ENCODE measurements at regions not wholly inside any gene's neighbourhood (a gene's known extent, or its start where the extent isn't known, plus 50 kb on each side); places are given as distances from the start of the nearest gene placed in this dataset.

GRCh38 chr2:234304950-234305349, 191.9 kb downstream of the ARL4C start:
- H3K4me3 ChIP-seq = no peak overlapping the region
- H3K27ac ChIP-seq = no peak overlapping the region
- DNase-seq (ENCODE audit: low spot score) = no peak
- TF ChIP-seq, protein P1, sequence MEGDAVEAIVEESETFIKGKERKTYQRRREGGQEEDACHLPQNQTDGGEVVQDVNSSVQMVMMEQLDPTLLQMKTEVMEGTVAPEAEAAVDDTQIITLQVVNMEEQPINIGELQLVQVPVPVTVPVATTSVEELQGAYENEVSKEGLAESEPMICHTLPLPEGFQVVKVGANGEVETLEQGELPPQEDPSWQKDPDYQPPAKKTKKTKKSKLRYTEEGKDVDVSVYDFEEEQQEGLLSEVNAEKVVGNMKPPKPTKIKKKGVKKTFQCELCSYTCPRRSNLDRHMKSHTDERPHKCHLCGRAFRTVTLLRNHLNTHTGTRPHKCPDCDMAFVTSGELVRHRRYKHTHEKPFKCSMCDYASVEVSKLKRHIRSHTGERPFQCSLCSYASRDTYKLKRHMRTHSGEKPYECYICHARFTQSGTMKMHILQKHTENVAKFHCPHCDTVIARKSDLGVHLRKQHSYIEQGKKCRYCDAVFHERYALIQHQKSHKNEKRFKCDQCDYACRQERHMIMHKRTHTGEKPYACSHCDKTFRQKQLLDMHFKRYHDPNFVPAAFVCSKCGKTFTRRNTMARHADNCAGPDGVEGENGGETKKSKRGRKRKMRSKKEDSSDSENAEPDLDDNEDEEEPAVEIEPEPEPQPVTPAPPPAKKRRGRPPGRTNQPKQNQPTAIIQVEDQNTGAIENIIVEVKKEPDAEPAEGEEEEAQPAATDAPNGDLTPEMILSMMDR (IDR thresholded peaks at IDR 0.05) = no peak

GRCh38 chr2:234302664-234302991, 194.3 kb downstream of the ARL4C start:
- TF ChIP-seq, protein P1 (IDR thresholded peaks at IDR 0.05) = no peak
- Histone ChIP-seq H3K4me3 (no peak overlapping the region), H3K27ac (no peak overlapping the region)
- DNase-seq (ENCODE audit: low spot score) = no peak

- DNase-seq (ENCODE audit: low spot score) = no peak
- no peak overlapping the region for H3K4me3 ChIP-seq
Observed at GRCh38 chr2:234300932-234301823, 195.7 kb downstream of the ARL4C start.

GRCh38 chr2:234300391-234300925, 196.4 kb downstream of the ARL4C start:
- TF ChIP-seq, protein P1 (IDR thresholded peaks at IDR 0.05) = no peak
- no peak overlapping the region for H3K4me3 ChIP-seq

More at GRCh38 chr2:234300932-234301823, 195.7 kb downstream of the ARL4C start:
- H3K27ac ChIP-seq = no peak overlapping the region
- TF ChIP-seq, protein P1 (IDR thresholded peaks at IDR 0.05) = no peak

GRCh38 chr2:234298918-234299317, 198.0 kb downstream of the ARL4C start:
- DNase-seq (ENCODE audit: low spot score) = no peak
- TF ChIP-seq, protein P1 (IDR thresholded peaks at IDR 0.05) = no peak
- Histone ChIP-seq H3K27ac (no peak overlapping the region), H3K4me3 (no peak overlapping the region)

More at GRCh38 chr2:234300391-234300925, 196.4 kb downstream of the ARL4C start:
- DNase-seq (ENCODE audit: low spot score) = no peak
- H3K27ac ChIP-seq = no peak overlapping the region

GRCh38 chr2:234296991-234297390, 199.9 kb downstream of the ARL4C start:
- no peak overlapping the region for H3K4me3 ChIP-seq
- TF ChIP-seq, protein P1 (IDR thresholded peaks at IDR 0.05) = no peak
- H3K27ac ChIP-seq = no peak overlapping the region
- DNase-seq (ENCODE audit: low spot score) = no peak

DNA sequence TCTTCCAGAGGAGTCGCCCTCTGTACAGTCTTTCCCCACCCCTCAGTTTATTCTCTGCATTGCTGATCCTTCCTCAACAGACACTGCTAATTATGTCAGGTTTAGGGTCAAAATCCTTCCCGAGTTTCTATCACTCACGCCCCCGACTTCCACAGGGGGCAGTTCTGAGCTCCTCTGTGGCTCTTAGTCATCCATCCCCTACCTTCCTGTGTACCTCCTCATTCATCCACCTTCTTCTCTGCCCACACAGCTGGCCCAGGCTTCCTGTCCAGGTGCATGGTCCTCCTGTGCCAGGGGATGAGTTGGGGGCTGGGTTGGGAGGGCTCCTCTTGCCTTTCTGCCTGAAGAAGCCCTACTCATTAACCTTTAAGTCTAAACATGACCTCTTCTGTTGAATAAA, 202.9 kb downstream of the ARL4C start:
- Histone ChIP-seq H3K27ac (no peak overlapping the region), H3K4me3 (no peak overlapping the region)
- TF ChIP-seq, protein P1 (IDR thresholded peaks at IDR 0.05) = no peak
- DNase-seq (ENCODE audit: low spot score) = no peak
